PC-9 (cell line): ENCODE measurements at regions not wholly inside any gene's neighbourhood (a gene's known extent, or its start where the extent isn't known, plus 50 kb on each side); places are given as distances from the start of the nearest gene placed in this dataset.

ENCODE experiments used
- EZH2 ChIP-seq: fragments of 200-600 bp; sonication (generic); IDR thresholded peaks from 2 replicates; pipeline ENCODE4 v1.8.0; 2017; ENCODE audit warnings: antibody characterized with exemption, low read depth
- TF ChIP-seq, protein P1 (sequence below): fragments of 200-600 bp; sonication (generic); conservative IDR thresholded peaks from 2 replicates; pipeline ENCODE4 v1.6.1; 2017; ENCODE audit warnings: mixed run types, antibody characterized with exemption, mild to moderate bottlenecking, moderate library complexity

DNA sequence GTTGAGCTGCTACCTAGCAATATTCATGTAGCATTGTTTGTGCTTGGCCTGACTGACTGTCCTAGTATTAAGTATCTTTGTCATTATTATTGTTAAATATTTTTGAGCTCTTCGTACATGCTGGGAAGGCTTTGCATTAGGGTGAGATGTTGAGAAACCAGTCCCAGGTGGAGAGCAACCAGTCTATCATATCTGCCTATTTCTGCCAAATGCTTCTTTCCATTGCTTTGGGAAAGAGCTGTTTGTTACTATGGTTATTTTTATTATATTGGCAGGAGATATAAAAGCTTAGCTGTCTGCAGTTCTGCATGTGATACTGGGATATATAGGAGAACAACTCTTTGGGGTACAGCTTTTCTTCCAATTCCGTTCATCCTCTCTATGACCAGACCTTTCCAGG is 85.1 kb downstream of the CLDN17 start:
- TF ChIP-seq, protein P1, sequence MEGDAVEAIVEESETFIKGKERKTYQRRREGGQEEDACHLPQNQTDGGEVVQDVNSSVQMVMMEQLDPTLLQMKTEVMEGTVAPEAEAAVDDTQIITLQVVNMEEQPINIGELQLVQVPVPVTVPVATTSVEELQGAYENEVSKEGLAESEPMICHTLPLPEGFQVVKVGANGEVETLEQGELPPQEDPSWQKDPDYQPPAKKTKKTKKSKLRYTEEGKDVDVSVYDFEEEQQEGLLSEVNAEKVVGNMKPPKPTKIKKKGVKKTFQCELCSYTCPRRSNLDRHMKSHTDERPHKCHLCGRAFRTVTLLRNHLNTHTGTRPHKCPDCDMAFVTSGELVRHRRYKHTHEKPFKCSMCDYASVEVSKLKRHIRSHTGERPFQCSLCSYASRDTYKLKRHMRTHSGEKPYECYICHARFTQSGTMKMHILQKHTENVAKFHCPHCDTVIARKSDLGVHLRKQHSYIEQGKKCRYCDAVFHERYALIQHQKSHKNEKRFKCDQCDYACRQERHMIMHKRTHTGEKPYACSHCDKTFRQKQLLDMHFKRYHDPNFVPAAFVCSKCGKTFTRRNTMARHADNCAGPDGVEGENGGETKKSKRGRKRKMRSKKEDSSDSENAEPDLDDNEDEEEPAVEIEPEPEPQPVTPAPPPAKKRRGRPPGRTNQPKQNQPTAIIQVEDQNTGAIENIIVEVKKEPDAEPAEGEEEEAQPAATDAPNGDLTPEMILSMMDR = no peak
- TF ChIP-seq EZH2 = no peak
